Subcutaneous abdominal adipose tissue (tissue), 5 donors: ENCODE measurements at regions not wholly inside any gene's neighbourhood (a gene's known extent, or its start where the extent isn't known, plus 50 kb on each side); places are given as distances from the start of the nearest gene placed in this dataset.

Source experiments
- H3K27ac ChIP-seq: one replicate; pipeline ENCODE4 v1.7.0; 2013; ENCODE audit warnings: low read depth, mild to moderate bottlenecking, inconsistent platforms, low read length, moderate library complexity
- H3K27me3 ChIP-seq, 5 donors: one replicate each; pipeline ENCODE4 v1.7.0; 2013; ENCODE audit warnings: low read length in 5 of 5, inconsistent platforms in 1 of 5; ENCODE audit not compliant: control insufficient read depth in 5 of 5, insufficient read depth in 4 of 5
- H3K36me3 ChIP-seq, 5 donors: one replicate each; pipeline ENCODE4 v1.7.0; 2013; ENCODE audit warnings: low read length in 5 of 5; ENCODE audit not compliant: control insufficient read depth in 5 of 5, insufficient read depth in 5 of 5
- H3K4me1 ChIP-seq, 5 donors: one replicate each; pipeline ENCODE4 v1.7.0; 2013; ENCODE audit warnings: low read length in 5 of 5, mild to moderate bottlenecking in 3 of 5, moderate library complexity in 1 of 5; ENCODE audit not compliant: control insufficient read depth in 5 of 5, insufficient read depth in 5 of 5
- H3K4me3 ChIP-seq, 5 donors: one replicate each; pipeline ENCODE4 v1.7.0; 2013; ENCODE audit warnings: low read length in 5 of 5, low read depth in 1 of 5
- H3K9ac ChIP-seq, 5 donors: one replicate each; pipeline ENCODE4 v1.7.0; 2013; ENCODE audit warnings: low read length in 5 of 5, mild to moderate bottlenecking in 4 of 5, moderate library complexity in 3 of 5
- H3K9me3 ChIP-seq, 5 donors: one replicate each; pipeline ENCODE4 v1.7.0; 2013; ENCODE audit warnings: low read length in 5 of 5; ENCODE audit not compliant: control insufficient read depth in 5 of 5
- donor health status: healthy.
- donor health status: healthy.
- donor health status: healthy.
- donor health status: healthy.
- donor health status: healthy.

- Histone ChIP-seq H3K9me3 (peaks cover 0 to 3% (median 0%) of the 10 kb centered on the region in 5 donors), H3K9ac (no peak overlapping the region), H3K4me3 (no peak overlapping the region), H3K27me3 (no peaks in the 10 kb centered on the region), H3K36me3 (no peaks in the 10 kb centered on the region), H3K27ac (no peak overlapping the region), H3K4me1 (no peaks in the 10 kb centered on the region)
Observed at GRCh38 chr13:68816715-68817114, 1290.9 kb upstream of the ATXN8OS start.

GRCh38 chr13:68813180-68813796 lies 1294.3 kb upstream of the ATXN8OS start:
- no peak overlapping the region for H3K27ac ChIP-seq
- peaks cover 0 to 3% (median 0%) of the 10 kb centered on the region in 5 donors for H3K9me3 ChIP-seq
- no peaks in the 10 kb centered on the region for H3K36me3 ChIP-seq

GRCh38 chr13:68810660-68811059 lies 1297.0 kb upstream of the ATXN8OS start:
- no peaks in the 10 kb centered on the region for H3K27me3 ChIP-seq
- H3K4me1 ChIP-seq = no peaks in the 10 kb centered on the region
- no peak overlapping the region for H3K27ac ChIP-seq
- no peaks in the 10 kb centered on the region for H3K36me3 ChIP-seq
- H3K9me3 ChIP-seq = peaks cover 0 to 3% (median 0%) of the 10 kb centered on the region in 5 donors
- no peak overlapping the region for H3K9ac ChIP-seq
- no peak overlapping the region for H3K4me3 ChIP-seq

More at GRCh38 chr13:68813180-68813796, 1294.3 kb upstream of the ATXN8OS start:
- Histone ChIP-seq H3K9ac (no peak overlapping the region), H3K4me3 (no peak overlapping the region), H3K4me1 (no peaks in the 10 kb centered on the region), H3K27me3 (no peaks in the 10 kb centered on the region)

GRCh38 chr13:68808456-68808855 lies 1299.2 kb upstream of the ATXN8OS start:
- no peak overlapping the region for H3K4me3 ChIP-seq
- no peaks in the 10 kb centered on the region for H3K36me3 ChIP-seq
- no peak overlapping the region for H3K27ac ChIP-seq
- H3K27me3 ChIP-seq = no peaks in the 10 kb centered on the region
- no peaks in the 10 kb centered on the region for H3K4me1 ChIP-seq
- peaks cover 0 to 3% (median 0%) of the 10 kb centered on the region in 5 donors for H3K9me3 ChIP-seq
- no peak overlapping the region for H3K9ac ChIP-seq

GRCh38 chr13:68806125-68806524 lies 1301.5 kb upstream of the ATXN8OS start:
- H3K9me3 ChIP-seq = no peaks in the 10 kb centered on the region
- H3K27ac ChIP-seq = no peak overlapping the region
- no peaks in the 10 kb centered on the region for H3K27me3 ChIP-seq
- H3K36me3 ChIP-seq = no peaks in the 10 kb centered on the region
- H3K4me3 ChIP-seq = no peak overlapping the region
- H3K4me1 ChIP-seq = no peaks in the 10 kb centered on the region
- H3K9ac ChIP-seq = no peak overlapping the region

GRCh38 chr13:68784275-68784674 lies 1323.4 kb upstream of the ATXN8OS start:
- Histone ChIP-seq H3K9ac (no peak overlapping the region), H3K36me3 (no peaks in the 10 kb centered on the region), H3K4me1 (no peaks in the 10 kb centered on the region), H3K9me3 (no peaks in the 10 kb centered on the region), H3K27me3 (no peaks in the 10 kb centered on the region), H3K27ac (no peak overlapping the region), H3K4me3 (no peak overlapping the region)

- no peak overlapping the region for H3K4me3 ChIP-seq
- H3K27ac ChIP-seq = no peak overlapping the region
- no peak overlapping the region for H3K9ac ChIP-seq
- no peaks in the 10 kb centered on the region for H3K9me3 ChIP-seq
- H3K27me3 ChIP-seq = no peaks in the 10 kb centered on the region
- no peaks in the 10 kb centered on the region for H3K36me3 ChIP-seq
- no peaks in the 10 kb centered on the region for H3K4me1 ChIP-seq
Observed at GRCh38 chr13:68759617-68760016, 1348.0 kb upstream of the ATXN8OS start.

- no peaks in the 10 kb centered on the region for H3K9me3 ChIP-seq
- H3K36me3 ChIP-seq = no peaks in the 10 kb centered on the region
- no peak overlapping the region for H3K4me3 ChIP-seq
Observed at GRCh38 chr13:68749796-68750195, 1357.8 kb upstream of the ATXN8OS start.

GRCh38 chr13:68748038-68748437 lies 1359.6 kb upstream of the ATXN8OS start:
- Histone ChIP-seq H3K4me3 (no peak overlapping the region), H3K27ac (no peak overlapping the region), H3K9me3 (no peaks in the 10 kb centered on the region)

More at GRCh38 chr13:68749796-68750195, 1357.8 kb upstream of the ATXN8OS start:
- Histone ChIP-seq H3K27ac (no peak overlapping the region), H3K27me3 (no peaks in the 10 kb centered on the region), H3K4me1 (no peaks in the 10 kb centered on the region), H3K9ac (no peak overlapping the region)

GRCh38 chr13:68745502-68745901 lies 1362.1 kb upstream of the ATXN8OS start:
- Histone ChIP-seq H3K9ac (no peak overlapping the region), H3K27ac (no peak overlapping the region), H3K36me3 (no peaks in the 10 kb centered on the region), H3K4me3 (no peak overlapping the region), H3K4me1 (no peaks in the 10 kb centered on the region), H3K9me3 (no peaks in the 10 kb centered on the region), H3K27me3 (no peaks in the 10 kb centered on the region)

More at GRCh38 chr13:68748038-68748437, 1359.6 kb upstream of the ATXN8OS start:
- no peaks in the 10 kb centered on the region for H3K27me3 ChIP-seq
- H3K36me3 ChIP-seq = no peaks in the 10 kb centered on the region
- H3K4me1 ChIP-seq = no peaks in the 10 kb centered on the region
- H3K9ac ChIP-seq = no peak overlapping the region
